ENCODE measurements at regions not wholly inside any gene's neighbourhood (a gene's known extent, or its start where the extent isn't known, plus 50 kb on each side); places are given as distances from the start of the nearest gene placed in this dataset.

DNA sequence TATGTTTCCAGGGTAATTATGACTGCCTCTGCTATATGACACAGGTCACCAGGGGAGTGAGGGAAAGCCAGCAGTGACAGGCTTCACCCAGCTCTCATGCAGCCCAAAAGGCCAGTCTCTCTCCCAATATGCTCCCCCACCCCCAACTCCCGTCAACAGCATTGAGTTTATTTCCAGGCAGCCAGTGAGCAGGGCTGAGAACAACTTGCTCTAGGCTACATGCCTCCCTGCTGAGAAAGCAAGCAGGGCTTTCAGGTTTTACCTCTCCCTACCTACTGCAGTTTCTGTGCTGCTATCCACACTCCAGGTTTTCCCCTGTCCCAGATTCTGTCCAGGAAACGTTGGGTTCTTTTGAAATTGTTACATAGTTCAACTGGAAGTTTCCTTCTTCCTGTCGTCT lies 291.4 kb downstream of the PABPC4L start:
- TF ChIP-seq ZNF155 (tag by site-specific recombination; IDR thresholded peaks at IDR 0.05) = no peak
- TF ChIP-seq, protein P1, sequence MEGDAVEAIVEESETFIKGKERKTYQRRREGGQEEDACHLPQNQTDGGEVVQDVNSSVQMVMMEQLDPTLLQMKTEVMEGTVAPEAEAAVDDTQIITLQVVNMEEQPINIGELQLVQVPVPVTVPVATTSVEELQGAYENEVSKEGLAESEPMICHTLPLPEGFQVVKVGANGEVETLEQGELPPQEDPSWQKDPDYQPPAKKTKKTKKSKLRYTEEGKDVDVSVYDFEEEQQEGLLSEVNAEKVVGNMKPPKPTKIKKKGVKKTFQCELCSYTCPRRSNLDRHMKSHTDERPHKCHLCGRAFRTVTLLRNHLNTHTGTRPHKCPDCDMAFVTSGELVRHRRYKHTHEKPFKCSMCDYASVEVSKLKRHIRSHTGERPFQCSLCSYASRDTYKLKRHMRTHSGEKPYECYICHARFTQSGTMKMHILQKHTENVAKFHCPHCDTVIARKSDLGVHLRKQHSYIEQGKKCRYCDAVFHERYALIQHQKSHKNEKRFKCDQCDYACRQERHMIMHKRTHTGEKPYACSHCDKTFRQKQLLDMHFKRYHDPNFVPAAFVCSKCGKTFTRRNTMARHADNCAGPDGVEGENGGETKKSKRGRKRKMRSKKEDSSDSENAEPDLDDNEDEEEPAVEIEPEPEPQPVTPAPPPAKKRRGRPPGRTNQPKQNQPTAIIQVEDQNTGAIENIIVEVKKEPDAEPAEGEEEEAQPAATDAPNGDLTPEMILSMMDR (tag by site-specific recombination; IDR thresholded peaks at IDR 0.05) = no peak
- no peak for TF ChIP-seq ZBTB21 (tag by site-specific recombination; IDR thresholded peaks at IDR 0.05)
- TF ChIP-seq ZNF138 (tag by site-specific recombination; IDR thresholded peaks at IDR 0.05; ENCODE audit: borderline replicate concordance) = no peak
- TF ChIP-seq ZNF747 (tag by site-specific recombination; IDR thresholded peaks at IDR 0.05) = no peak
- no peak for TF ChIP-seq ZNF76 (tag by site-specific recombination; IDR thresholded peaks at IDR 0.05; ENCODE audit: borderline replicate concordance, low read depth)
- TF ChIP-seq TCF7L2 (IDR thresholded peaks at IDR 0.05; ENCODE audit: borderline replicate concordance, low read depth, low read length) = no peak
- TF ChIP-seq ZNF266 (tag by site-specific recombination; IDR thresholded peaks at IDR 0.05; ENCODE audit: low read depth) = no peak
